SK-N-SH treated with all-trans-retinoic acid at 6 μM for 48 hours (cell line): ENCODE measurements at regions not wholly inside any gene's neighbourhood (a gene's known extent, or its start where the extent isn't known, plus 50 kb on each side); places are given as distances from the start of the nearest gene placed in this dataset.

Source experiments
- ATAC-seq: fragments of 200-7000 bp; cut with Tn5 transposase; 3 replicates; pipeline ENCODE4 v1.9.1; 2020; ENCODE audit warnings: mild to moderate bottlenecking, moderate library complexity
- BACH2 ChIP-seq: fragments of 250-450 bp; sonication (Bioruptor Pico); IDR thresholded peaks from 2 replicates; pipeline ENCODE4 v1.9.0; 2021; ENCODE audit warnings: mild to moderate bottlenecking, borderline replicate concordance
- CSDC2 ChIP-seq: fragments of 250-450 bp; sonication (Bioruptor Pico); IDR thresholded peaks from 2 replicates; pipeline ENCODE4 v1.5.0; 2020; ENCODE audit warnings: mild to moderate bottlenecking, moderate library complexity
- ESRRG ChIP-seq: fragments of 250-450 bp; sonication (Bioruptor Pico); IDR thresholded peaks from 2 replicates; pipeline ENCODE4 v1.6.1; 2021; ENCODE audit warnings: mild to moderate bottlenecking
- GLIS3 ChIP-seq: fragments of 250-450 bp; sonication (Bioruptor Pico); IDR thresholded peaks from 2 replicates; pipeline ENCODE4 v1.5.0; 2020; ENCODE audit warnings: mild to moderate bottlenecking, moderate library complexity
- OSR1 ChIP-seq: fragments of 250-450 bp; sonication (Bioruptor Pico); IDR thresholded peaks from 2 replicates; pipeline ENCODE4 v1.8.0; 2022; ENCODE audit warnings: moderate library complexity, mild to moderate bottlenecking, inconsistent platforms
- PATZ1 ChIP-seq: fragments of 250-450 bp; sonication (Bioruptor Pico); IDR thresholded peaks from 2 replicates; pipeline ENCODE4 v1.8.0; 2020; ENCODE audit warnings: mild to moderate bottlenecking, moderate library complexity, borderline replicate concordance
- RARB ChIP-seq: fragments of 250-450 bp; sonication (Bioruptor Pico); IDR thresholded peaks from 2 replicates; pipeline ENCODE4 v1.8.0; 2021; ENCODE audit warnings: mild to moderate bottlenecking, moderate library complexity
- SNAI2 ChIP-seq: fragments of 250-450 bp; sonication (Bioruptor Pico); IDR thresholded peaks from 2 replicates; pipeline ENCODE4 v1.5.0; 2020; ENCODE audit warnings: mild to moderate bottlenecking, moderate library complexity
- TCF4 ChIP-seq: fragments of 250-450 bp; sonication (Bioruptor Pico); IDR thresholded peaks from 2 replicates; pipeline ENCODE4 v1.8.0; 2021; ENCODE audit warnings: mild to moderate bottlenecking, moderate library complexity, borderline replicate concordance
- TOX ChIP-seq: fragments of 250-450 bp; sonication (Bioruptor Pico); IDR thresholded peaks from 2 replicates; pipeline ENCODE4 v1.8.0; 2021; ENCODE audit warnings: mild to moderate bottlenecking, moderate library complexity, borderline replicate concordance
- TSHZ2 ChIP-seq: fragments of 250-450 bp; sonication (Bioruptor Pico); IDR thresholded peaks from 2 replicates; pipeline ENCODE4 v1.5.0; 2020; ENCODE audit warnings: mild to moderate bottlenecking, moderate library complexity
- ZC3H10 ChIP-seq: fragments of 250-450 bp; sonication (Bioruptor Pico); IDR thresholded peaks from 2 replicates; pipeline ENCODE4 v1.5.1; 2021; ENCODE audit warnings: mild to moderate bottlenecking, moderate library complexity
- ZFP30 ChIP-seq: fragments of 450-650 bp; formaldehyde crosslinking; IDR thresholded peaks from 2 replicates; pipeline ENCODE4 v1.5.0; 2022; ENCODE audit warnings: mild to moderate bottlenecking, moderate library complexity
- ZNF565 ChIP-seq: fragments of 450-650 bp; formaldehyde crosslinking; conservative IDR thresholded peaks from 2 replicates; pipeline ENCODE4 v1.5.0; 2020; ENCODE audit warnings: low read depth, mild to moderate bottlenecking, moderate library complexity
- ZNF70 ChIP-seq: fragments of 450-650 bp; formaldehyde crosslinking; IDR thresholded peaks from 2 replicates; pipeline ENCODE4 v1.5.0; 2020; ENCODE audit warnings: mild to moderate bottlenecking, moderate library complexity
- ZNF8 ChIP-seq: fragments of 450-650 bp; formaldehyde crosslinking; IDR thresholded peaks from 2 replicates; pipeline ENCODE4 v1.5.0; 2020; ENCODE audit warnings: mild to moderate bottlenecking, moderate library complexity
- TF ChIP-seq, protein P1 (sequence below): fragments of 250-450 bp; sonication (Bioruptor Pico); IDR thresholded peaks from 2 replicates; pipeline ENCODE4 v1.8.0; 2021; ENCODE audit warnings: low read depth, mild to moderate bottlenecking, moderate library complexity, borderline replicate concordance
- TF ChIP-seq, protein P2 (sequence below): fragments of 250-450 bp; sonication (Bioruptor Pico); IDR thresholded peaks from 2 replicates; pipeline ENCODE4 v1.5.1; 2021; ENCODE audit warnings: mild to moderate bottlenecking, moderate library complexity
- TF ChIP-seq, protein P3 (sequence below): fragments of 250-450 bp; sonication (Bioruptor Pico); IDR thresholded peaks from 2 replicates; pipeline ENCODE4 v1.5.1; 2020; ENCODE audit warnings: low read depth, mild to moderate bottlenecking, moderate library complexity

- ATAC-seq = no peak
- TF ChIP-seq BACH2 (CRISPR knock-in tag) (no peak), ZNF8 (no peak), ZNF70 (CRISPR knock-in tag) (no peak), CSDC2 (no peak), PATZ1 (no peak), ZFP30 (CRISPR knock-in tag) (no peak), ZNF565 (CRISPR knock-in tag) (no peak), TCF4 (CRISPR knock-in tag) (no peak), ESRRG (no peak), GLIS3 (CRISPR knock-in tag) (no peak)
- TF ChIP-seq, protein P1, sequence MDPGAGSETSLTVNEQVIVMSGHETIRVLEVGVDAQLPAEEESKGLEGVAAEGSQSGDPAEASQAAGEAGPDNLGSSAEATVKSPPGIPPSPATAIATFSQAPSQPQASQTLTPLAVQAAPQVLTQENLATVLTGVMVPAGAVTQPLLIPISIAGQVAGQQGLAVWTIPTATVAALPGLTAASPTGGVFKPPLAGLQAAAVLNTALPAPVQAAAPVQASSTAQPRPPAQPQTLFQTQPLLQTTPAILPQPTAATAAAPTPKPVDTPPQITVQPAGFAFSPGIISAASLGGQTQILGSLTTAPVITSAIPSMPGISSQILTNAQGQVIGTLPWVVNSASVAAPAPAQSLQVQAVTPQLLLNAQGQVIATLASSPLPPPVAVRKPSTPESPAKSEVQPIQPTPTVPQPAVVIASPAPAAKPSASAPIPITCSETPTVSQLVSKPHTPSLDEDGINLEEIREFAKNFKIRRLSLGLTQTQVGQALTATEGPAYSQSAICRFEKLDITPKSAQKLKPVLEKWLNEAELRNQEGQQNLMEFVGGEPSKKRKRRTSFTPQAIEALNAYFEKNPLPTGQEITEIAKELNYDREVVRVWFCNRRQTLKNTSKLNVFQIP = no peak
- TF ChIP-seq, protein P2, sequence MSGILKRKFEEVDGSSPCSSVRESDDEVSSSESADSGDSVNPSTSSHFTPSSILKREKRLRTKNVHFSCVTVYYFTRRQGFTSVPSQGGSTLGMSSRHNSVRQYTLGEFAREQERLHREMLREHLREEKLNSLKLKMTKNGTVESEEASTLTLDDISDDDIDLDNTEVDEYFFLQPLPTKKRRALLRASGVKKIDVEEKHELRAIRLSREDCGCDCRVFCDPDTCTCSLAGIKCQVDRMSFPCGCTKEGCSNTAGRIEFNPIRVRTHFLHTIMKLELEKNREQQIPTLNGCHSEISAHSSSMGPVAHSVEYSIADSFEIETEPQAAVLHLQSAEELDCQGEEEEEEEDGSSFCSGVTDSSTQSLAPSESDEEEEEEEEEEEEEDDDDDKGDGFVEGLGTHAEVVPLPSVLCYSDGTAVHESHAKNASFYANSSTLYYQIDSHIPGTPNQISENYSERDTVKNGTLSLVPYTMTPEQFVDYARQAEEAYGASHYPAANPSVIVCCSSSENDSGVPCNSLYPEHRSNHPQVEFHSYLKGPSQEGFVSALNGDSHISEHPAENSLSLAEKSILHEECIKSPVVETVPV = no peak
- TF ChIP-seq, protein P3, sequence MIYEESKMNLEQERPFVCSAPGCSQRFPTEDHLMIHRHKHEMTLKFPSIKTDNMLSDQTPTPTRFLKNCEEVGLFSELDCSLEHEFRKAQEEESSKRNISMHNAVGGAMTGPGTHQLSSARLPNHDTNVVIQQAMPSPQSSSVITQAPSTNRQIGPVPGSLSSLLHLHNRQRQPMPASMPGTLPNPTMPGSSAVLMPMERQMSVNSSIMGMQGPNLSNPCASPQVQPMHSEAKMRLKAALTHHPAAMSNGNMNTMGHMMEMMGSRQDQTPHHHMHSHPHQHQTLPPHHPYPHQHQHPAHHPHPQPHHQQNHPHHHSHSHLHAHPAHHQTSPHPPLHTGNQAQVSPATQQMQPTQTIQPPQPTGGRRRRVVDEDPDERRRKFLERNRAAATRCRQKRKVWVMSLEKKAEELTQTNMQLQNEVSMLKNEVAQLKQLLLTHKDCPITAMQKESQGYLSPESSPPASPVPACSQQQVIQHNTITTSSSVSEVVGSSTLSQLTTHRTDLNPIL = no peak
Observed at GRCh38 chr2:129902731-129903585, 76.5 kb upstream of the RAB6C start.

DNA sequence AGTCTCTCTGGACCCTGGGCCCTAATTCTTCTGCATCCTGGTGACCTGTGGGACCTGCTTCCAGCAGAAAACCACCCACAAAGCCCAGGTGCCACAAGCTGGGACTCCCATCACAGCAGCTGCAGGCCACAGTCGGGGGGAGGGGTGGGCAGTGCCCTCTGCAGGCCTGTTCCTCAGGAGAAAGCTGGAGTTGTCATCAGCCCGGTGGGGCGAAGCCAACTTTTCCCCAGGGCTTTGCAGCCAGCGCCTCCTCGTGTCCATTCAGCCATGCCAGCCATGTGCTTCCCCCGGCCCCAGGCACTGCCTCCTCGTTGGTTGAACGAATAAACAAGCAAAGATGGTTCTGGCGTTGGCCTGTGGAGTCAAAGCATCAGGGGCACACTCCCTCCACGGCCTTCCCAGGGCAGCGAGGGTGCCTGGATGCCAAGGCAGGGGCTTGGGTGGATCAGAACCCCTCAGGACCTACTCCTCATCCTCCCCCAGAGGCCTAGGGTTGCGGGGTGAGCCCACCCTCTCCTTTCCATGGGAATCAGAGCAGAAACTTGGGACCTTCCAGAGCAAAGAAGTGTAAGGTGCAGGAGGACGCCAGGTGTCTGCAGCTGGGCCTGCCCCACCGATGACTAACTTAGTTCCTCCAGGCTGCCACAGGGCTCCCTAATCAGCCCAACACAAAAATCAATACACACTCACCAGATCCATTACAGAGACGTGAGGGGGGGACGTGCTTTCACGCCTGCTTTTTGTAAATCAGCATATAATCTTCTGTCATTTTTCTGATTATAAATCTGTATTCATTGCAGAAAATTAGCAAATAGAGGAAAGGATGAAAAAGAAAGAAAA is 75.7 kb upstream of the RAB6C start:
- TF ChIP-seq TCF4 (CRISPR knock-in tag) (no peak), TSHZ2 (no peak), TOX (CRISPR knock-in tag) (no peak), RARB (CRISPR knock-in tag) (no peak), ZNF8 (no peak), BACH2 (CRISPR knock-in tag) (no peak), ZC3H10 (CRISPR knock-in tag) (no peak), OSR1 (CRISPR knock-in tag) (no peak), SNAI2 (CRISPR knock-in tag) (no peak), ZNF565 (CRISPR knock-in tag) (no peak), ESRRG (no peak), ZFP30 (CRISPR knock-in tag) (no peak)
- TF ChIP-seq, protein P3 = no peak
- TF ChIP-seq, all 23 proteins: peak for 0
- no peak; the same call in 2 of the 3 replicates for ATAC-seq
